OCI-LY3 (cell line): ENCODE measurements at regions not wholly inside any gene's neighbourhood (a gene's known extent, or its start where the extent isn't known, plus 50 kb on each side); places are given as distances from the start of the nearest gene placed in this dataset.

ENCODE experiments used
- H2AFZ ChIP-seq: fragments of 200-600, 300-600 bp; shearing (Covaris generic); 2 replicates; pipeline ENCODE4 v1.6.0; 2014; ENCODE audit warnings: antibody characterized with exemption, low read depth, low read length
- H3K27ac ChIP-seq: fragments of 200-600, 300-600 bp; sonication (generic); 2 replicates; pipeline ENCODE4 v1.5.1; 2014; ENCODE audit warnings: mild to moderate bottlenecking, low read length, moderate library complexity, mixed read lengths
- H3K27me3 ChIP-seq: fragments of 200-600, 300-600 bp; sonication (generic); 2 replicates; pipeline ENCODE4 v1.6.1; 2014; ENCODE audit warnings: low read depth, low read length, mixed read lengths
- H3K36me3 ChIP-seq: fragments of 200-600, 300-600 bp; sonication (generic); replicated peaks from 2 replicates; pipeline ENCODE3; 2014; ENCODE audit warnings: low read depth, low read length, mixed read lengths
- H3K4me1 ChIP-seq: fragments of 300-600, 200-600 bp; sonication (generic); 2 replicates; pipeline ENCODE4 v1.6.1; 2014; ENCODE audit warnings: low read length, mixed read lengths
- H3K4me2 ChIP-seq: fragments of 200-600, 300-600 bp; sonication (generic); 2 replicates; pipeline ENCODE4 v1.6.1; 2014; ENCODE audit warnings: low read length, mixed read lengths
- H3K4me3 ChIP-seq: fragments of 300-600, 200-600 bp; sonication (generic); 2 replicates; pipeline ENCODE4 v1.5.1; 2014; ENCODE audit warnings: antibody characterized with exemption, mild to moderate bottlenecking, low read length, moderate library complexity
- H3K79me2 ChIP-seq: fragments of 300-600, 200-600 bp; shearing (Covaris generic); 2 replicates; pipeline ENCODE4 v1.6.1; 2014; ENCODE audit warnings: mild to moderate bottlenecking, low read length, mixed read lengths
- H3K9ac ChIP-seq: fragments of 300-600, 200-600 bp; shearing (Covaris generic); 2 replicates; pipeline ENCODE4 v1.6.0; 2014; ENCODE audit warnings: mild to moderate bottlenecking, low read length, moderate library complexity
- H3K9me3 ChIP-seq: fragments of 200-600, 300-600 bp; shearing (Covaris generic); 2 replicates; pipeline ENCODE4 v1.6.1; 2014; ENCODE audit warnings: low read length, mixed read lengths; ENCODE audit not compliant: insufficient read depth
- H4K20me1 ChIP-seq: fragments of 200-600, 300-600 bp; sonication (generic); 2 replicates; pipeline ENCODE4 v1.6.1; 2016; ENCODE audit warnings: low read length, mixed read lengths; ENCODE audit not compliant: insufficient read depth
- EZH2phosphoT487 ChIP-seq: fragments of 200-600 bp; shearing (Covaris generic); IDR thresholded peaks from 2 replicates; pipeline ENCODE4 v1.6.1; 2018; ENCODE audit warnings: antibody characterized with exemption, mixed run types, low read depth
- TF ChIP-seq, protein P1 (sequence below): fragments of 200-600, 300-600 bp; sonication (generic); IDR thresholded peaks from 2 replicates; pipeline ENCODE4 v1.5.1; 2014; ENCODE audit warnings: antibody characterized with exemption, low read length, low read depth

DNA sequence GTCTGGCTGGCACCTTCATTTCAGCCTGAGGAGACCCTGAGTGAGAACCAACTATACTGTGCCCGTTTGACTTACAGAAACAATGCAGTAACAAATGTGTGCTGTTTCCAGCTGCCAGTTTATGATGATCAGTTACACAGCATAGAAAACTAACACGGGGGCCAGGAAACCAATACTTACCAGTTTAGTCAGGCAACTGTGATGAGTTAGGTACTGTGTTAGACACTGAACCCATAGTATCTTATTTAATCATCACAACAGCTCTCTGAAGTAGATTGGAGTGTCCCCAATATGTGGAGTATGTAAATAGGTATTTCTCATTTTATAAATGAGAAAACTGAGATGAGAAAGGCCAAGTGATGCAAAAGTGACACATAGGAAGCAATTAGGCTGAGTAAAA is 620.9 kb upstream of the KLF12 start:
- Histone ChIP-seq H3K4me2 (no peak overlapping the region), H3K4me1 (no peaks in the 10 kb centered on the region), H2AFZ (no peak overlapping the region), H3K4me3 (no peak overlapping the region), H3K9ac (no peak overlapping the region), H3K27me3 (no peaks in the 10 kb centered on the region), H4K20me1 (no peaks in the 10 kb centered on the region), H3K27ac (no peak overlapping the region), H3K9me3 (no peaks in the 10 kb centered on the region), H3K79me2 (no peaks in the 10 kb centered on the region), H3K36me3 (no peaks in the 10 kb centered on the region)
- TF ChIP-seq EZH2phosphoT487: no peak
- TF ChIP-seq, protein P1, sequence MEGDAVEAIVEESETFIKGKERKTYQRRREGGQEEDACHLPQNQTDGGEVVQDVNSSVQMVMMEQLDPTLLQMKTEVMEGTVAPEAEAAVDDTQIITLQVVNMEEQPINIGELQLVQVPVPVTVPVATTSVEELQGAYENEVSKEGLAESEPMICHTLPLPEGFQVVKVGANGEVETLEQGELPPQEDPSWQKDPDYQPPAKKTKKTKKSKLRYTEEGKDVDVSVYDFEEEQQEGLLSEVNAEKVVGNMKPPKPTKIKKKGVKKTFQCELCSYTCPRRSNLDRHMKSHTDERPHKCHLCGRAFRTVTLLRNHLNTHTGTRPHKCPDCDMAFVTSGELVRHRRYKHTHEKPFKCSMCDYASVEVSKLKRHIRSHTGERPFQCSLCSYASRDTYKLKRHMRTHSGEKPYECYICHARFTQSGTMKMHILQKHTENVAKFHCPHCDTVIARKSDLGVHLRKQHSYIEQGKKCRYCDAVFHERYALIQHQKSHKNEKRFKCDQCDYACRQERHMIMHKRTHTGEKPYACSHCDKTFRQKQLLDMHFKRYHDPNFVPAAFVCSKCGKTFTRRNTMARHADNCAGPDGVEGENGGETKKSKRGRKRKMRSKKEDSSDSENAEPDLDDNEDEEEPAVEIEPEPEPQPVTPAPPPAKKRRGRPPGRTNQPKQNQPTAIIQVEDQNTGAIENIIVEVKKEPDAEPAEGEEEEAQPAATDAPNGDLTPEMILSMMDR: no peak

DNA sequence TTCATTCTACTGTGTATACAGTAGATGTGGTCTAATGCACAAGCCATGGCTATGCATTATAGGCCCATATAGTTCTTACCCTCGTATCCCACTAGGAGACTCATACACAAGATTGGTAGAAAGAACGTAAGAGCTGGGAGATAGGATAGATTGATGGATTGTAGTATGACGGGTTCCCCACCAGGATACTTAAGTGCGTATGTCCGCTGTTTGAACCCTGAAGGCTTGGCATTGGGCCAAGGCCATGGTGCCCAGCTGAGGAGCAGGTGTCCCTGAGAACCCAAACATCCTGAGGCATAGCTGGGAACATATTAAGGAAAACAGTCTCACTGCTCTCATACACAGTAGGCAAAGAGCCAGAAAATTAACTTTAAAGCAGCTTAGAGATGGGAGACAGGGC is 617.5 kb upstream of the KLF12 start:
- TF ChIP-seq, protein P1: no peak
- TF ChIP-seq EZH2phosphoT487: no peak
- no peak overlapping the region for H3K27ac ChIP-seq
- no peak overlapping the region for H3K4me2 ChIP-seq
- H3K9me3 ChIP-seq: no peaks in the 10 kb centered on the region
- no peaks in the 10 kb centered on the region for H3K4me1 ChIP-seq
- no peaks in the 10 kb centered on the region for H4K20me1 ChIP-seq
- no peaks in the 10 kb centered on the region for H3K79me2 ChIP-seq
- no peak overlapping the region for H3K9ac ChIP-seq
- H3K27me3 ChIP-seq: no peaks in the 10 kb centered on the region
- H2AFZ ChIP-seq: no peak overlapping the region
- no peaks in the 10 kb centered on the region for H3K36me3 ChIP-seq
- no peak overlapping the region for H3K4me3 ChIP-seq

DNA sequence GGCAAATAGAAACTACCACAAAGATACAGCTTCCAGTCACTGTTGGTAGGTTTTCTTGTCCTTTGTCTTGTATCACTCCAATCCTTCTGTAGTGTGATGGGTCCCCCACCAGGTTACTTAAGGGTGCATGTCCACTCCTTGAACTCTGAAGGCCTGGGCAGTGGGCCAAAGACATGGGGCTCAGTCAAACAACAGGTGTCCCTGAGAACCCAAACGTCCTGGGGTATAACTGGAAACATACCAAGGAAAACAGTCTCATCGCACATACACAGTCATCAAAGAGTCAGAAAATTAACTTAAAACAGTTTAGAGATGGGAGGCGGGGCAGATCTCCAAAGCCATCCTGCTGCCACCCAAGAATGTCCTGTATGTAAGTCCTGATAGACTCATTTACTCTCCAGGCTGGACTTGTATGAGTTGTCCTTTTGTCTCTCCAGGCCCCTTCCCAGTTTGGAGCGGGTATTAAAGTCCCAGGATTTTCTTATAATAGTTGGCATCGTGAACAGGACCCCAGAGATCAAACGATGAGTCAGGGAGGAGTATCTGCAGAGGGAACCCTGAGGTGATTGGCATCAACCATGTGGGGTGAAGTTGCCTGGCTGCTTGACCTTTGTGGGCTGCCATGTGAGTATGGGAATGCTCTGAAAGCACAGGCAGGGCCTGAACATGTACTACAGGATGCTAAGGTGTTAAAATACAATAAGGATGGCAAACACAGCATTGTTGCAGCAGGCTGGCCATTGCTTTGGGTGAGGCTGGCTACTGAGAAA is 613.2 kb upstream of the KLF12 start:
- Histone ChIP-seq H3K9me3 (no peaks in the 10 kb centered on the region), H3K27me3 (no peaks in the 10 kb centered on the region), H3K9ac (no peak overlapping the region), H3K27ac (no peak overlapping the region), H3K4me2 (no peak overlapping the region), H3K79me2 (no peaks in the 10 kb centered on the region), H3K4me1 (no peaks in the 10 kb centered on the region), H2AFZ (no peak overlapping the region), H3K4me3 (no peak overlapping the region), H3K36me3 (no peaks in the 10 kb centered on the region), H4K20me1 (no peaks in the 10 kb centered on the region)
- TF ChIP-seq, protein P1: no peak
- TF ChIP-seq EZH2phosphoT487: no peak

DNA sequence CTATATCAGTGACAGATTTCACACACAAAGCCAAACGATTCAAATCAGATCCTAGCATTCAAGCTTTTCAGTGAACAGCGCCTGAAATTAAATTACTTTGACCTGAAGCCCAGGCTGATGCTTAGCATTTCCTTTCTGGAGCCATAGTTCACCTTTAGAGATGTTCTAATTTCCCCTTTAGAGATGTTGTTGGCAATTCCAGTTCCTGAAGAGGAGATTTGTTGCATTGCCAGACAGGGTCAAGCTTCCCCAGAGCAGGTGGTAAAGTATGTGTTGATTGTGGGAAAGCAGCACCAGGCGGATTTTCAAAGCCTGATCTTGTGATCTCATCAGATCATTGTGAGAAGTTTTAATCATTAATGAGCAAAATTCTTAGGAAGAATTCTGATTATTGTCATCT is 609.8 kb upstream of the KLF12 start:
- Histone ChIP-seq H3K9me3 (no peaks in the 10 kb centered on the region), H3K4me2 (no peak overlapping the region), H3K27me3 (no peaks in the 10 kb centered on the region), H2AFZ (no peak overlapping the region), H3K9ac (no peak overlapping the region), H3K36me3 (no peaks in the 10 kb centered on the region), H3K4me3 (no peak overlapping the region), H4K20me1 (no peaks in the 10 kb centered on the region), H3K27ac (no peak overlapping the region), H3K4me1 (no peaks in the 10 kb centered on the region), H3K79me2 (no peaks in the 10 kb centered on the region)
- TF ChIP-seq, protein P1: no peak
- no peak for TF ChIP-seq EZH2phosphoT487
